Testis (tissue), 2 donors: ENCODE measurements at regions not wholly inside any gene's neighbourhood (a gene's known extent, or its start where the extent isn't known, plus 50 kb on each side); places are given as distances from the start of the nearest gene placed in this dataset.

Source experiments
- DNase-seq: peaks from one replicate; pipeline ENCODE4 v3.0.0-alpha.2; 2019
- H3K27ac ChIP-seq, 2 donors: fragments of 200-600 bp; sonication (generic); one replicate each; pipeline ENCODE4 v1.5.1; 2019
- H3K27me3 ChIP-seq: fragments of 200-600 bp; sonication (generic); one replicate; pipeline ENCODE4 v1.5.1; 2019
- H3K36me3 ChIP-seq: fragments of 200-600 bp; sonication (generic); one replicate; pipeline ENCODE4 v1.5.1; 2017; ENCODE audit warnings: low read depth; ENCODE audit errors: missing control alignments
- H3K4me1 ChIP-seq: fragments of 200-600 bp; sonication (generic); one replicate; pipeline ENCODE4 v1.5.1; 2019
- H3K4me3 ChIP-seq, 2 donors: fragments of 200-600 bp; sonication (generic); one replicate each; pipeline ENCODE4 v1.5.1; 2017 to 2019
- H3K9me3 ChIP-seq: fragments of 200-600 bp; sonication (generic); one replicate; pipeline ENCODE4 v1.5.1; 2017
- POLR2A ChIP-seq: fragments of 450-650 bp; IDR thresholded peaks from one replicate; pipeline ENCODE4 v1.6.1; 2017; ENCODE audit warnings: antibody characterized with exemption, mild to moderate bottlenecking, moderate library complexity
- WGBS, 2 donors: methylation state at CpG; one replicate each; pipeline ENCODE4 v1.1.5; 2018; 5-methylcytosine and 5-hydroxymethylcytosine counted together
- intact Hi-C: fragments of 100-400 bp; cut with DNase I; formaldehyde crosslinking; loops from one replicate; pipeline ENCODE4 v1.15.1; 2023; ENCODE audit warnings: low total_unique reads
- TF ChIP-seq, protein P1 (sequence below), 3 experiments: fragments of 450-650 bp in 2 of 3; fragments of 200-600 bp in 1 of 3; sonication (generic) in 1 of 3; IDR thresholded peaks; one replicate each; pipeline ENCODE4 v1.5.1; 2016 to 2019; ENCODE audit warnings: antibody characterized with exemption in 3 of 3, mild to moderate bottlenecking in 2 of 3, moderate library complexity in 1 of 3

DNA sequence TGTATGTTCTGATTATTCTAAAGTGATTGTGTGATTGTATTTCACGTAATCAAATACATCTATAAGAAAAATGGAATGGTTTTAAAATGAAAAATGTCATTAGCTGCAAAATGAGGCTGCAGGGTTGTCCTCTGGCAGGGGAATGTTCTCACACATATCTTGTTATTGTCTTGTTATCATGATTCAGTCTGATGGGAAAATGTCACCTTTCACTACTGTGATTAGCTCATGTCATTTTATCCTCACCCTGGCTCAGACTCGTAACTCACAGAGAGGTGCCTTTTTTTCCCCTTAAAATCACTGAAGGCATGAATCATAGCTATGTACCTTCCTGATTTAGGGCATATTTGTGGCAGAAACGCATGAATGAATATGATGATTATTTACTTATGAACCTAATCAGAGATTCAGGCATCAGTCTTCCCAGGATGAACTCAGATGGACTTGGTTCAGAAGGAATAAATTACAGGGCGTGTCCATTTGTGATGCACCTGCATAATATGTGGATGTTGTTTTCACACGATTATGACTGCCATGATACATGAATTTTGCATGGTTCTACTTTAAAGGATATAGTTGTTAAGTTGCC lies 1339.2 kb downstream of the AACS start:
- no peaks in the 10 kb centered on the region for H3K36me3 ChIP-seq
- no peak overlapping the region for H3K27ac ChIP-seq
- no peaks in the 10 kb centered on the region for H3K9me3 ChIP-seq
- no peaks in the 10 kb centered on the region for H3K27me3 ChIP-seq
- no peak overlapping the region for H3K4me3 ChIP-seq
- no peak for TF ChIP-seq POLR2A
- TF ChIP-seq, protein P1, sequence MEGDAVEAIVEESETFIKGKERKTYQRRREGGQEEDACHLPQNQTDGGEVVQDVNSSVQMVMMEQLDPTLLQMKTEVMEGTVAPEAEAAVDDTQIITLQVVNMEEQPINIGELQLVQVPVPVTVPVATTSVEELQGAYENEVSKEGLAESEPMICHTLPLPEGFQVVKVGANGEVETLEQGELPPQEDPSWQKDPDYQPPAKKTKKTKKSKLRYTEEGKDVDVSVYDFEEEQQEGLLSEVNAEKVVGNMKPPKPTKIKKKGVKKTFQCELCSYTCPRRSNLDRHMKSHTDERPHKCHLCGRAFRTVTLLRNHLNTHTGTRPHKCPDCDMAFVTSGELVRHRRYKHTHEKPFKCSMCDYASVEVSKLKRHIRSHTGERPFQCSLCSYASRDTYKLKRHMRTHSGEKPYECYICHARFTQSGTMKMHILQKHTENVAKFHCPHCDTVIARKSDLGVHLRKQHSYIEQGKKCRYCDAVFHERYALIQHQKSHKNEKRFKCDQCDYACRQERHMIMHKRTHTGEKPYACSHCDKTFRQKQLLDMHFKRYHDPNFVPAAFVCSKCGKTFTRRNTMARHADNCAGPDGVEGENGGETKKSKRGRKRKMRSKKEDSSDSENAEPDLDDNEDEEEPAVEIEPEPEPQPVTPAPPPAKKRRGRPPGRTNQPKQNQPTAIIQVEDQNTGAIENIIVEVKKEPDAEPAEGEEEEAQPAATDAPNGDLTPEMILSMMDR (IDR thresholded peaks at IDR 0.05), result no peak
- intact Hi-C loops, result no loop called here
- WGBS, 2 donors, result 81 to 84% methylated on average over 5 of the region's 5 CpGs
- H3K4me1 ChIP-seq, result no peaks in the 10 kb centered on the region
- DNase-seq, result no peak

DNA sequence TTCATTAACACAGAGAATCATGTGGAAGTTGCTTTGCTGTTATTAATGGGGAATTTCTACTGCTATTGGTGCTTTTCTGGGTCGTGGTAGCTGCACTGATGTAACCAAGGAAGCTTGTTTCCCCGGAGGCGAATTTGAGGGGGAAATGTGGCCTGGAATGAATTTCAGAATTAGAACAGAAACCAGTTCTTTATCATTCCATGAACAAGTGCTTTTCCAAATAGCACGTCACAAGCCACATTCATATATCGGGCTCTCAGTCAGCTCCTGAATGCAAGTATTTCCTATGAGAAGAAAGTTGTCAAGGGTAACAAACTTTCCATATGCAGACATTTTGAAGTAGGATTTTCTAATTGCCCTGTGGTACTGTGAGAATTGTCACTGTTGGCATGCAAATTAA lies 1353.2 kb downstream of the AACS start:
- no peak for TF ChIP-seq POLR2A
- TF ChIP-seq, protein P1 (IDR thresholded peaks at IDR 0.05), result no peak
- Histone ChIP-seq H3K4me1 (no peaks in the 10 kb centered on the region), H3K27me3 (no peaks in the 10 kb centered on the region), H3K27ac (no peak overlapping the region), H3K4me3 (no peak overlapping the region), H3K9me3 (no peaks in the 10 kb centered on the region), H3K36me3 (no peaks in the 10 kb centered on the region)
- intact Hi-C loops, result no loop called here
- 78 to 82% methylated on average over 5 of the region's 5 CpGs for WGBS, 2 donors
- no peak for DNase-seq

DNA sequence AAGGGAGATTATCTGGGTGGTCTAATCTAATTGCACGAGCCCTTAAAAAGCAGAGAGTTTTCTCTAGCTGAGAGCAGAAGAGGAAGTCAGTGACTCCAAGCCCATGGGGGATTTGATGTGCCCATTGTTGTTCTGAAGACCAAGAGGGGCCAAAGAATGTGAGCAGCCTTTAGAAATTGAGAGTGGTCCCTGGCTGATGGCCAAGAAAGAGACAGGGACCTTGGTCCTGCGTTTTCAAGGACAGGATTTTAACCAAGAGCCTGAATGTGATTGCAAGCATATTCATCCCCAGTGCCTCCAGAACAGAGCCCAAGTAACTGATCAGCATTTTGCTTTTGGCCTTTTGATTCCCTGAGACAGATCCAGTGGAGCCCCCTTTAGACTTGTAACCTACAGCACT lies 1353.9 kb downstream of the AACS start:
- Histone ChIP-seq H3K4me1 (no peaks in the 10 kb centered on the region), H3K9me3 (no peaks in the 10 kb centered on the region), H3K4me3 (no peak overlapping the region), H3K27ac (no peak overlapping the region), H3K27me3 (no peaks in the 10 kb centered on the region), H3K36me3 (no peaks in the 10 kb centered on the region)
- no peak for TF ChIP-seq POLR2A
- TF ChIP-seq, protein P1 (IDR thresholded peaks at IDR 0.05), result no peak
- DNase-seq, result no peak
- WGBS, 2 donors, result 39 to 46% methylated on average over 2 of the region's 2 CpGs
- intact Hi-C loops, result no loop called here

DNA sequence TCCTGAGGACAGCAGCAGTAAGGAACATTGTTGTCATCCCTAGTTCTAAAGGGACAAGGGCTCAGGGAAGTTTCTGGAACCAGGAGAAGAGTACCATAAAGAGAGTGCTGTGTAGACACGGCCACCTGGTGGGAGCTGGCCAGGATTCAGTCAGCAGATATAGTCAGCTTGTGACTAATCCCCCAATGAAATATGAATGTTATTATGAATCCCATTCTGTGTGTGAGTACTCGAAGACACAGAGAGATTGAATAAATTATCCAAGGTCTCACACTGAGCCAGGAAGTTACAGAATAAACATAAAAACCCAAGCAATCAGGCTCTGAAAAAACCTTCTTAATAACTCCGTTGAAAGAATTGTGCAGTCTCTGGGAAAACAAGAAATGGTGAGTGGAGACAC lies 1359.5 kb downstream of the AACS start:
- H3K4me1 ChIP-seq, result no peaks in the 10 kb centered on the region
- intact Hi-C loops, result no loop called here
- no peak overlapping the region for H3K4me3 ChIP-seq
- no peak for DNase-seq
- H3K9me3 ChIP-seq, result no peaks in the 10 kb centered on the region
- H3K27me3 ChIP-seq, result no peaks in the 10 kb centered on the region
- no peaks in the 10 kb centered on the region for H3K36me3 ChIP-seq
- no peak for TF ChIP-seq POLR2A
- WGBS, 2 donors, result 64 to 75% methylated on average over 3 of the region's 3 CpGs
- no peak overlapping the region for H3K27ac ChIP-seq

DNA sequence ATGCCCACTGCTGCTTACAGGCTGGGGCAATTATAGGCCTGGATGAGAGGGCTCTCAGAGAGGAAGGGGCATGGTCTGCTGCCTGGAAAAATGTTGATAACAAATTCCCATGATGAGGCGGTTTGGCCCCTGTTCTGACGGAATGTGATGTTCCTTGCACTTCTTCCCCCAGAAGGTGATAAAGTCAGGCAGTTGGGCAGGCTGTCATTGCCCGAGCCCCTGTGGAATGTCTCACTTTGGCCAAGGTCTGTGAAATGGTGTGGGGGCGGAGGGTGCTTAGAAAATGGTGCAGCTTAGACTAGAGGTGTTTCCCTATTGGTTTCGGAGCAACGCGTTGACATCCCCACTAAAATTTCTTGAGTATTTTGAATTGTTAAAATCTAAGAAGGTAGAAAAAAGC lies 1360.0 kb downstream of the AACS start:
- no peak for DNase-seq
- TF ChIP-seq, protein P1 (IDR thresholded peaks at IDR 0.05), result no peak
- no peak for TF ChIP-seq POLR2A
- Histone ChIP-seq H3K4me1 (no peaks in the 10 kb centered on the region), H3K27ac (no peak overlapping the region), H3K27me3 (no peaks in the 10 kb centered on the region), H3K36me3 (no peaks in the 10 kb centered on the region), H3K9me3 (no peaks in the 10 kb centered on the region), H3K4me3 (no peak overlapping the region)
- WGBS, 2 donors, result 68 to 70% methylated on average over 7 of the region's 7 CpGs
- intact Hi-C loops, result no loop called here
